ENCODE measurements at regions not wholly inside any gene's neighbourhood (a gene's known extent, or its start where the extent isn't known, plus 50 kb on each side); places are given as distances from the start of the nearest gene placed in this dataset.

DNA sequence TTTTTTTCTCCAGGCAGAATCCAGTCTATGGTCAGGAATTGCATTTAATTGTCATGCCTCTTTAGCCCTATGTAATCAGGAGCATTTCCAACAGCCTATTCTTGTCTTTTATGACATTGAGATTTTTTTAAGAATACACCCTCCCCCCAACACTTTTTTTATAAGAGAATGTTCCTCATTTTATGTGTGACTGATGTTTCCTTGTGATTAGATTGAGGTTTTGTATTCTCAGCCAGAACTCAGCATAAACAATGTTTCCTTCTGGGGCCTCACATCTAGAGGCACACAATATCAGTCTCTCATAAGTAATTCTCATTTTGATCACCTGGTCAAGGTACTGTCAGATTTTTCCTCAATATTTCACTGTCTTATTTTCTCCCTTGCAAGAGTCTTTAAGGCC is 193.4 kb upstream of the PDE1C start:
- DNase-seq (ENCODE audit: low spot score) = no peak

DNA sequence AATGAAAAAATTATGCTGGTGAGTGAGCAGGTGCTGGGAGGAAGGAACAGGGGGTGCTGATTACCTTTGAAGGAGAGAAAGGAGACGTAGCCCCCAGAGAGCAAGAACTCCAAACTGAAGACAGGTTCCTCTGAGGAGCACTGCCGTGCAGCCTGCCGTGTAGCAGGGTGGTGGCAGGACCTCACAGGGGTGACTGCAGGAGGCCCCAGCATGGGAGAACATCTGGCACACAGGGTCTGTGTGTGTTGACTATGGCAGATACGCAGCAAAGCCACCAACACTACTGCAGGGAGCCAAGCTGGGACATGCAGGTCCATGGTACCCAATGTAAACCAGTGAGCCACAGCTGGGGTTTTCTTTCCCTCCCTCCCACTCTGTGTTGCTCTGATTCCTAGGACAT is 192.1 kb upstream of the PDE1C start:
- no peak for DNase-seq (ENCODE audit: low spot score)

DNA sequence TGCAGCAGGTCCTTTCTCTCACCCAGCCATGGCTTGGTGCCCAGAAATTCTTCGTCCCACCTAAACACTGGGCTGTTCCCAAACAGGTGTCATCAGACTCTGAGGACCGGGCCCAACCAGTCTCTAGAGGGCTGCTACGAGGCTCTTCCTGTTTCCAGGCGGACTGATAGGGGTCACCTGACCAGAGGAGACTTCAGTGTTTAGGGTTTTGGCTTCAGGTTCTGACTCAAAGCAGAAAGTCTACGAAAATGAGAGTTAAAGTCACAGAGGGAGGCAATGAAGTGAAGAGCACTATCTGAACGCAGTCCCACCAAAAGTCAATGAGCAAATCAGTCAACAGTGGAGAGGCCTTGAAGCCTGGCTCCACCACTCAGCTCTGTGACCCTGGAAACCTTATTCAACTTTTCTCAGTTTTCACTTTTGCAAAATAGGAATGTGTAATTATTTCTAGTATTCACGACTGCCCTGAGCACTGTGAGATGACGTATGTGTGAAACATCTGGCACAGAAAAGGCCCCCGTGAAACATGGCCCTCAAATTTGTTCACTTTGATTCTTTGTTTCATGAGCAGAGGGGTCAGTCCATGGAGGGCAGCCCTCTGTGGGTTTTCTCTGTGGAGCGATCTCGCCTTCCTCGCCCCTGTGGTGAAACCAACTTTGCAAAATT is 189.9 kb upstream of the PDE1C start:
- no peak for DNase-seq (ENCODE audit: low spot score)

DNA sequence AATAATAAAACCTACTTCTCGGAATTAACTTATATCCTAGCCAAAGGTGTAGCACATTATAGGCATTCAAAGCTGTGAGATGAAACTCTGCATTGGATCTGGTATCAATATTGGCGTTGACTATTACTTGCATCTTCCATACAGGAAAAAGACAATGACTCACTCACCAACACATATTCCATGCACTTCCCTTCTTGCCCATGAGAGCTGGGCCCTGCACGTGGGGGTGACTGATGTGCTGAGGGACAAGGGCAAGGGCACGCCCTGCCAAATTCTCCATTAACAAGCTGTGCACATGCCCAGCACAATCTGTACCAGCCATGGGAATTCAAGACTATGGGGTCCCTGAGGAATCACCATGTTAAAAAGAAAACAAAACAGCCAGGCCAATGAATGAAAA is 188.1 kb upstream of the PDE1C start:
- no peak for DNase-seq (ENCODE audit: low spot score)

DNA sequence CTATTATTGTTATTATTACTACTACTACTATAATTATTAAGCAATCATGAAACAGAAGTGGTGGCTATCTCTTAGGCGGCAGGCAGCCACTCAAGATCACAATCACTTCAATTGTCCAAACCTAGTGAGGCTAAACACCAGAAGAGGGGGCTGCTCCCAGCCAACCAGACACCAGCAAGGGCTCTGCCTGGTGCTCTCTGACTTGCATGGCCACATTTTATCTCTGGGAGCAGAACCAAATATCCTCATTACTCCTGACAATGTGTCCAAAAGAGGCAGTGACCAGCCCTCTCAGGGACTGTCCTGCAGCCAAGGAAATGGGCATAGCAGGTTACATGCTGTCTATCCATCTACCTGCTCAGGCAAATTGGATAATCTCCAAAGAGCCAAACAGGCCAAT is 187.4 kb upstream of the PDE1C start:
- DNase-seq (ENCODE audit: low spot score) = no peak

DNA sequence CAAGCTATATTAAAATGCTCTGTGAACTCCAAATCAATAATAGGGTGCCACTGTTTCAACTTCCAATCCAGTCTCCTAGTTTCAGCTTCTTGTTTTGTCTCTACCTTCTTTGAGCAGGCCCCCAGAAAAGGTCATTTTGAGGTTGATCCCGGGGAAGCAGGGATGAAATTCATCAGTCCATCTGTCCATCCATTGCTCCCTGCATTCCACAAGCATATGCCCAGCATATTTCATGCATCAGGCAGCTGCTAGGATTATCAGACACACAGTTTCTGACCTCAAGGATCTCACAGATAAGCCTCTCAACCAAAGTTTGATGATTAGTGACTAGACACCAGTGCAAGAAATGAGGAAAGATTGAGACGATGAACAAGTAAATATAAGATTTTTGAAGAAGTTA is 186.6 kb upstream of the PDE1C start:
- no peak for DNase-seq (ENCODE audit: low spot score)

DNA sequence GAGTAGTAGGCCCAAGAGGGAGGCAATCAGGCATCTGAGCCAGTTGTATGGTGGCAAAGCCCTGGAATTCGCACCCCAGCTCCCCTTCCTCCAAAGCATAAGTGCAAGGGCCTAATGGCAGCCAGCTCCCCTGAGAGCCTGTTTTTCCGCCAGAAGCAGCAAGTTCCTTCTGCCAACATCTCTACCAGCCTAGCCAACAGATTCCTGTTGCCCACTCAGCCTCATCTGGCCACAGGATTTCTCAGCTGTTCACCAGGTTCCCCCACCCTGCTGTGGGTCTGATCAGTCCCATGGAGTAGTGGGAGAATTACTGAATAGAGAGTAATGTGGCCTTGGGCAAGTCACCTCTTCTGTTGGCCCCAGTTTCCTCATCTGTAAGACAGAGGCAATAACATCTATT is 186.2 kb upstream of the PDE1C start:
- no peak for DNase-seq (ENCODE audit: low spot score)

DNA sequence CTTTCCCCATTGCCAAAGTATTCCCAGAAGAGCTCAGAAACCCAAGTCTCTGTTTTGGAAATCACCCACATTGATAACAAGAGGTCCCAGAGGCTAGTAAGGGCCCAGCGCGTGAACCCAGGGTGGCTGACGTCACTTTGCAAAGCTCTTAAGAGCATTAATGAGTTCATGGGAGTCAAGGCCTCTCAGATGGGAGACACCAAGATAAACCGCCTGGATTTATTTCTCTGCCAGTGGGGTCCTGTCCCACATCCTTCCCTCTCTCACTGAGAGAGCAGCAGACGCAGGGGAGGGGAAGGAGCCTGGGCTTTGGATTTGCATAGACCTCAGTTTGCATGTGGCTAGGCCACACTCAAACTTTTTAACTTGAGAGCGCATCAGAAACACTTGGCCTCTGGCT is 184.8 kb upstream of the PDE1C start:
- DNase-seq (ENCODE audit: low spot score) = no peak

DNA sequence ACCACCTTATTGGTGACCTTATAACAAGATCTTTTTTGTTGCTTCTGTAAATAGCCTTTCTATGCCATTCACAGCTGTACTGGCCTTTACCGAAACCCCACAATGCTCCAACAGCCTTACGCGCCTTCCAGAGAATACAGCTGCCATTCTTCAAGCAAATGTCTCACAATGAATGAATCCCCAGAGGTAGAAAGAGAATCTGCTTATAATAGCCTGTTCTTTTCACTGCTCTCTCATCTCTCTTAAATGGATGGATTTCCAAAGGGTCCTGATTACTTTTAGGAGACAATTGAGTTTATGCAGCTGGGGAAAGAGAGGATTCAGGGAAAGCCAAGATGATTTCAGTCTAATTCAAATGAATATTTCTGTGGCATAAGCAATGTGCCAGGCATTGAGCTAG is 183.1 kb upstream of the PDE1C start:
- DNase-seq (ENCODE audit: low spot score) = no peak

DNA sequence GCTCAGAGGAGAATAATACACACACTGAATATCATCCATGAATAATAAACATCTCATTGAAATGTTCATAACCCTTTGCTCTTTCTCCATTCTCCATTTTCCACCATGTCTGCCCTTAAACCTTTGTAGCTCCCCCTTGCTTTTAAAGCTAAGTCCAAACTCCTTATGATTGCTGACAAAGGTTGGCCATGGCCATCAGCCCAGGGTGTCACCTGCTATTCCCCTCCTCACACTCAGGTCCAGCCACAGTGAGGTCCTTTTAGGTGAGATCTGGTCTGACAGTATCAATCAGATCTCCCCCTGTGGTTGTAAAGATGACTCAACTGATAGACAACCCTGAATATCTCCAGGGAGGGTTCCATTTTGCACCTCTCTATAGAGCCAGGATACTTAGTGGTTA is 181.5 kb upstream of the PDE1C start:
- no peak for DNase-seq (ENCODE audit: low spot score)

DNA sequence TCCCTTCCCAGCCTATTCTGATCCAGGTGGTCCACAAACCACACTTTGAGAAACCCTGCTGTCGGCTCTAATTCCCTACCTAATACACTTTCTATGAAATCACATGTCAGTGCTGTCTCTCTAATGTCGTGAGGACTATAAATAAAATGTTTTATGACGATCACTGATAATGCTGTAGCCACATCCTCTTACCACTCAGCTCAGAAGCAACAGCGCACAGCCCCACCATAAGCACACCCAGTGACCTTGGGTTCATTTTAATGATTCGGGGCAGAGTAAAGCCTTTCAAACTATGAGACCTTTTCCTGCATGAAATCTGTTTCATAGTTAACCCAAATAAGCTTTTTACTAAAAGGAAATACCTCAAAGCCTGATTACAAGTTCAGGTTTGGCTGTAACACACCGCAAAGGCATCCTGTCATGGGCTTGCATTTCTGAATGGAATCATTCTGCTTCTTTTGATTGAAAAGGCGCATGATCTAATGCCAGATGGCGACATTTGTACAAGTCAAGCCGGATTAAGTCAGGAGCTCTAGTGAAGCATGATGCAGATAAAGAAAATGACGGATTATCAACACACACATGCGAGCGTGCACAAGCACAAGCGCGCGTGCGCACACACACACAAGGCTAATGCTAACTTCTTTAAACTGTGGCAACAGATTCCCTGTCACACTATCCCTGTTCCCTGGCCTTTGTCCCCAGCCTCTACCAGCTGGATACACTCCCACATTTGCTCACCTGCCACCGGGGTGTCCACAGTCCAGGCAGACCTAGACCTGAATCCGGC is 180.5 kb upstream of the PDE1C start:
- no peak for DNase-seq (ENCODE audit: low spot score)

DNA sequence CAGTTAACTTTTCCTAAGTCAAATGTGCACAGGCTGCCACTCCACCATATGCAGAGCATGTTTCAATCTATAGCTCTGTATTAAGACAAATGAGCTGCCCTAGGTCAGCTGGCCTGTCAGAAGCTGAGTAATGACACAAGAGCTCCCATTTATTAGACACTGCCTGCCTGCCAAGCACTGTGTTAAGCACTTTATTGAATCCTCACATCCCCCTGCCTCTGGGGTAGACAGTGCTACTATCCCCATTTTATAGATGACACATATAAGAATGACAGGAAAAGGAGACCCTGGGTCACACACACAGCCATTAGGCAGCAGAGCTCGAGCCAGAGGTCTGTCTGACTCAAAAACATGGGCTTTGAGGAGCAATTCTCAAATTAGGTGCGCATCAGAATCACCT is 179.8 kb upstream of the PDE1C start:
- DNase-seq (ENCODE audit: low spot score) = no peak

DNA sequence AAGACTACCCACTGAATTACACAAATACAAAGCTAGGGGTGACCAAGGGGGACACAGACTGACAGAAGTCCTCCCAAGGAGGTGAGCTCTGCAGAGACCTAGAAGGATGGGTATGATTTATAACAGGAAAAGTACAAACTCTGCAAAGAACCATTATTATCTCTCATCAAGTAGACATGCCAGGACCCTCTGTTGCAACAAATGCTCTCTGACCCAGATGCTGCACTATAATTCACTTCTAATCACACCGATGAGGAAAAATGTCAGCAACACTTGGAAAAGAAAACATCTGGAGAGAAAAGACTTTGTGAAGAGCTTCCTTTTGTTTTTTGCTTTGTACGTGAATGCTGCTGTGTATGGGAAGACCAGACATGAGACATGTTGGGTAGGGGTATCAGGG is 178.3 kb upstream of the PDE1C start:
- DNase-seq (ENCODE audit: low spot score) = no peak

DNA sequence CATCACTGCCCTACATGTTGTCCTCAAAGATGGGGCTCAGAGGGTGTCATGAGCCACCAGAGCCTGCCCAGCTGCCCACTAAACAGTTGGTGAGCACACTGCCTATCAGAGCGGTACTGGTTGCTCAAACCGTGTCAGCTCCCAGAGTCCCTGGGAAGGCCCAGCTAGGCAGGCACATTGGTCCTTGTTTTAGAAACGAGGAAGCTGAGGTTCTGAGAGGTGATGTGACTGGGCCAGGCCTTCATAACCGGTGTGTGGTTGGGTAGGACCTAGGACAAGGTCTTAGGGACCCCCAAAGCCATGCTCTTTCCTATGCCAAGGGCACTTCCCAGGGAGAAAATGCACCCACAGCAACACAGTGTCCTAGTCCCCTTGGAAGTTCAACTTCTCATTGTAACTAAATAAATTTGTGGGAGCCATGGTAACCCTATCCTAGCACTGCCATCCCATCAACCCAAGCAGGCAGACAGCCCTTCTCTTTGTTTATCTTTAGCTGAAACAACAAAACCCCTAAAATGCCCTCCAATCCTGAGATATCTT is 174.7 kb upstream of the PDE1C start:
- DNase-seq (ENCODE audit: low spot score) = no peak

DNA sequence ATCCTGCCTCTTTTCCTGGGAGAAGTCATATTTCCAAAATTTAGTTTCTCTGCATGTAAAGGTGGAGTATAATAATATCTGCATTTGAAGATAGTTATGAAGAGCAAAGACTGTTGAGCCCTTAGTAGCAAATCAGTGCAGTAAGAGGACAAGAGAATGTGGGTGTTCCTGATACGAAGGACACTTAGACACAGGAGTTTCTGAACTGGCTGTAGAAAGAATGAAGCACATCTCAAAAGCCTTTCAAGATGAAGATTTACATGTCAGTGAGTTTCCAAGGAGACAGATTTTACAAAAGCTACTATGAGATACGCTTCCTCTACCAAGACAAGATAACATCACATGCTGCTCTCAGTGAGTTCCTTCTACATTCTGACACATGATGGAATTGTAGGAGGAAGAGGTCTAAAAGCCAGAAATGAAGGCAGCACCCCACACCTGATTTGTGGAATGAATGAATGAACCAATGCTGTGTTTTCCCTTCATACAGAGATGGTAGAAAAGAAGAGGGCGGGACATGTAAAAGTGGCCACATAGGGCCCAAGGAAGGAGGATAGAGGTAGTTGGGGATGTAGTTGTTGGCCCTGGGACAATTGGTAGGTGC is 173.6 kb upstream of the PDE1C start:
- DNase-seq (ENCODE audit: low spot score) = no peak

DNA sequence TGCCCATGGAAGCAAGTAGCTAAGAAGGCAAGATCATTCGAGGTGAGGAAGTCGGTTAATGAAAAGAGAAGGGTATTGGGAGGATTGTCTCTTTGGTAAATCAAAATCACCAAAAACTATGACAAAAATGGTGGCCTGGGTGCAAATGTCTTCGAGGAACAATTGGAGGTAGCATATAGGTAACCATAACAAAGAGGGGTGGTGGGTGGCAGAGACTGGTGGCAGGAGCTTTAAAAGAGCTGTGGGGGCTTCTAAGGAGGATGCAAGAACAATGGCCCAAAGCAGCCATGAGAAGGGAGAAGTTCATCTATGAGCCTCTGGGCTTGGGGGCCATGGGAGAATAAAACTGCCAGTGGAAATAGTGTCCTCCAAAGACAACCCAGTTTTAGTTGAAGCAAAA is 172.2 kb upstream of the PDE1C start:
- DNase-seq (ENCODE audit: low spot score) = no peak

DNA sequence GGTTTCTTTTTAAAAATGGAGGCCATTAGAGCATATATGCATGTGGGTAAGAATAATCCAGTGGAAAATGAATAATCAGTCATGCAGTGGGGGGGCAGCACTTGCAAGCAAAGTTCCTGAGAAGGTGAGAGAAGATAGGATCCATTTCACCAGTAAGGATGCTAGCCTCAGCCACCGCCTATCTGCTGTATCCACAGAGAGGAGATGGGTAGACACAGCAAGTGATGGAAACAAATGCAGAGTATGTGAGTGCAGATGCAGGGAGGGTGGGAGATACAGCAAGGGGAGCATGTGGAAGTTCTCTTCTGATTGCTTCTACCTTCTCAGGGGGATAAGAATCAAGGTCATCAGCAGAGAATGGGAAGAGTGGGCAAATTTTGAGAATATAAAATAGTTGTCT is 171.4 kb upstream of the PDE1C start:
- no peak for DNase-seq (ENCODE audit: low spot score)

DNA sequence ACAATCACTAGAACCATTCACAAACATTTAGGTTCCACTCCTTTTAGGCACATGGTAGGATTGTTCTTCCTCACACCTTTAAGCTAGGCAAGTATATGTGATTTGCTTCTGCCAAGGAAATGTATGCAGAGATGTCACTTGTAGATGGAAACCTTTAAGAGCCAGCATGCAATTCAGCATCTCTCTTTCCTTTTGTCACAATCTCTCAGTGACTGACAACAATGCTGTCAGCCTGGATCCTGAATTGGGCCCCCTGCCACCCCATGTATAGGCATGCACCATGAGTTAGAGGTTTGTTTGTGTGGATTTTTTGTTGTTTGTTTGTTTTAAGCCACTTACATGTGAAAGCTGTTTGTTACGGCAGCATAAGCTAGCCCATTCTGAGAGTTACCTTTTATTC is 169.6 kb upstream of the PDE1C start:
- DNase-seq (ENCODE audit: low spot score) = no peak

DNA sequence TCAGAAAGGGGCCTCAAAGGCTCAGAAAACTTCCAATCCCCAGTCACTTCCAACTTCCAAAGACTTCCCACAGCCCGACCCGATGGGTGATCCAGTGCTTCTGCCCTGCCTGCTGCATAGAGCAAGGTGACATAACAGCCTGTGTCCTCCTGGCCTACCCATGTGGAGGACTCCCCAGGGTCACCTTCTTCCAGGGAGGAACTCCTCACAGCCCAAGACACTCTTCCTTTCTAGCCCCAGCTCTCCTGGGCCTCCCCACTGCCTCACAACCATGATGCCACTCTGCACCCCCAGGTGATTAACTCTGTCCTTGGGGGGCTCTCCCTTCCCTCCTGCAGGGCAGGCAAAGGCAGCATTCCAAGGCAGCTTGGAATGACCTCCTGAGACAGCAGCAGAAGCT is 158.4 kb upstream of the PDE1C start:
- no peak for DNase-seq (ENCODE audit: low spot score)

DNA sequence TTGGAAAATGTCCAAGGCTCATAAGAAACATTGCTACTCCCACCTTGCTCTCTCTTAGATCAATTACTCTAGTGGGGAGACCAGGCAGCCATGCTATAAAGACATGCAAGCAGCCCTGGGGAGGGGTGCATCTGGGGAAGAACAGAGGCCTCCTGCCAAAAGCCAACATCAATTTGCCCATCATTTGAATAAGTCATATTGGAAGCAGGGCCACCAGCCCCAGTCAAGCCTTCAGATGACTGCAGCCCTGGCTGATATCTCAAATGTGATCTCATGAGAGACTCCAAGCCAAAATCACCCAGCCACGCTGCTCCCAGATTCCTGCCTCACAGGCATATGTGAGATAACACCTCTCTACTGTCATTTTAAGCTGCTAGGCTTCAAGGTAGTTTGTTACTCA is 157.5 kb upstream of the PDE1C start:
- DNase-seq (ENCODE audit: low spot score) = no peak

DNA sequence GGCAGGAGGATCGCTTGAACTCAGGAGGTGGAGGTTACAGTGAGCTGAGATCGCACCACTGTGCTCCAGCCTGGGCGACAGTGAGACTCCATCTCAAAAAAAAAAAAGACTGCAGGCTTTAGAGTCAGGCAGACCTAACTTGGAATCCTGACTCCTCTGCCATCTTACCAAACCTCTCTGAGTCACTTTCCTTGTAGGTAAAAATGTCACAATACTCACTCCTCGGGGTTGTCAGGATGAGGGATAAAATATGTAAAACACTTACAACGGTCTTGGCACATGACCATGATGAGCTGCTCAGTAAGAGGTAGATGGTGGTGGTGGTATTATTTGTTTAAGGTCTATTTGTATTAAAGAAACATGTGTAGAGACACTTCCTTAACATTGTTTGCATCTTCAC is 154.1 kb upstream of the PDE1C start:
- DNase-seq (ENCODE audit: low spot score) = no peak

DNA sequence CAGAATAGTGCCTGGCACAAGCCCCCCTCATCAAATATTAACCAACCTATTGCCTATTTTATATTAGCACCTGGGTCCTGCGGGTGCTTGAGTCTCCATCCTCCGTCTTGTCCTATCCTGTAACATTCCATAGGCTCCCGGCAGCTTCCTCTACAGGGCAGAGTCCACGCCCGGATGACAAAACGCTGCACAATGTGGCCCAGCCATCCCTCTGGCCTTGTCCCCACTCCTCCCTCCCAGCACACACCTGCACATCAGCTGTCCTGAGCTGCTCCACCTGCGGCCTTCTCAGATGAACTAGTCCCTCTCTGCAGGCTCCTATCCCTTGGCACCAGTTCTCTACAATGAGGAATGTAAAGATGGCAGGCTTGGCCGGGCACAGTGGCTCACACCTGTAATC is 153.5 kb upstream of the PDE1C start:
- no peak for DNase-seq (ENCODE audit: low spot score)

DNA sequence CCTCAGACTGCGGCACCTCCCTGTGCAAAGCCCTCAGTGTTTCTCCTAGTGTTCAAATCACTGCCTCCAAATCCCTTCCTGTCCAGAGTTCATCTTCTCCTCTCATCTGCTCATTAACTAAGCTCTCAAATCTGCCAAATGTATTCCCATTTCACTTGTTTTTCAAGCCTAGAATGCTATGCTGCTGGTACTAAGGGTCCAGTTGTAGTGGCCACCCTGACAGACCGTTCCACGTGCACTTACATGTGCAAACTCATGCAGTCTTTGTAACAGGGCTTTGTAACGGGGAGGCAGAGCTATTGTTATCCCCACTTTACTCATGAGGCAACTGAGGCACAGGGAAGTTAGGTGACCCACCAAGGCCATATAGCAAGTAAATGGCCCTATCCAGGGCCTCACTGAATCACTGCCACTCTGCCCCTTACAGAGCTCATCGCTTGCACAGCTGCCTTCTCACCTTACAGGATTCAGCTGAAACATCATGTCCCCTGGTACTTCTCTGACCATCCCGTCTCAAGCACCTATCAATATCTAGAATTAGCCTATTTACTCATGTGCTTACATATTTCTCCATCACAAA is 153.0 kb upstream of the PDE1C start:
- no peak for DNase-seq (ENCODE audit: low spot score)

All from hepatic stellate cell (primary cell).